Spleen (tissue), 11 donors: ENCODE measurements at regions not wholly inside any gene's neighbourhood (a gene's known extent, or its start where the extent isn't known, plus 50 kb on each side); places are given as distances from the start of the nearest gene placed in this dataset.

Experiments
- DNase-seq: peaks from one replicate; pipeline ENCODE4 v3.0.0-alpha.2; 2020
- H3K27ac ChIP-seq, 8 donors: fragments of 200-600 bp; sonication (generic) in 7 of 8; 1 replicate in 4 of 8; 2 replicates in 4 of 8; pipeline versions ENCODE4 v1.5.0 to v1.8.0; 2016 to 2021; ENCODE audit warnings: inconsistent platforms in 4 of 8, mild to moderate bottlenecking in 4 of 8, moderate library complexity in 1 of 8
- H3K27me3 ChIP-seq, 7 donors: fragments of 200-600 bp; sonication (generic) in 6 of 7; replicated peaks in 1 of 7; 1 replicate in 4 of 7; 2 replicates in 3 of 7; pipeline versions ENCODE4 v1.5.0 to v1.8.0; 2016 to 2021; ENCODE audit warnings: inconsistent platforms in 3 of 7, mild to moderate bottlenecking in 1 of 7
- H3K36me3 ChIP-seq, 6 donors: fragments of 200-600 bp; sonication (generic) in 5 of 6; 1 replicate in 4 of 6; 2 replicates in 2 of 6; pipeline versions ENCODE4 v1.5.0 to v1.8.0; 2016 to 2021; ENCODE audit warnings: inconsistent platforms in 2 of 6
- H3K4me1 ChIP-seq, 6 donors: fragments of 200-600 bp; sonication (generic) in 5 of 6; 1 replicate in 3 of 6; 2 replicates in 3 of 6; pipeline versions ENCODE4 v1.5.0 to v1.8.0; 2016 to 2021; ENCODE audit warnings: inconsistent platforms in 3 of 6
- H3K4me3 ChIP-seq, 8 donors: fragments of 200-600 bp; sonication (generic) in 7 of 8; 1 replicate in 4 of 8; 2 replicates in 4 of 8; pipeline versions ENCODE4 v1.5.0 to v1.8.0; 2016 to 2021; ENCODE audit warnings: inconsistent platforms in 4 of 8, mild to moderate bottlenecking in 4 of 8, moderate library complexity in 2 of 8
- H3K9me3 ChIP-seq, 8 donors: fragments of 200-600 bp; sonication (generic) in 7 of 8; 1 replicate in 4 of 8; 2 replicates in 4 of 8; pipeline versions ENCODE4 v1.5.0 to v1.8.0; 2016 to 2021; ENCODE audit warnings: inconsistent platforms in 4 of 8
- CTCF ChIP-seq, 11 experiments: fragments of 200-600 bp in 7 of 11; fragments of 450-650 bp in 4 of 11; sonication (generic) in 4 of 11; IDR thresholded peaks in 8 of 11; conservative IDR thresholded peaks in 3 of 11; 1 replicate in 7 of 11; 2 replicates in 4 of 11; pipeline versions ENCODE4 v1.4.0 to v1.8.0; 2016 to 2021; ENCODE audit warnings: antibody characterized with exemption in 11 of 11, inconsistent platforms in 4 of 11, mild to moderate bottlenecking in 1 of 11
- POLR2A ChIP-seq, 3 donors: fragments of 450-650 bp; IDR thresholded peaks; one replicate each; pipeline ENCODE4 v1.5.1; 2017; ENCODE audit warnings: antibody characterized with exemption in 3 of 3, mild to moderate bottlenecking in 1 of 3
- POLR2AphosphoS5 ChIP-seq, 3 donors: sonication (generic); formaldehyde crosslinking; IDR thresholded peaks; one replicate each; pipeline ENCODE4 v1.5.1; 2017; ENCODE audit warnings: antibody characterized with exemption in 3 of 3
- WGBS, 5 donors: extraction: QIAGEN DNeasy Blood & Tissue Kit in 3 of 5; methylation state at CpG; one replicate each; pipeline versions ENCODE4 v1.1.5 to v1.1.7; 2013 to 2018; 5-methylcytosine and 5-hydroxymethylcytosine counted together
- intact Hi-C: fragments of 100-400 bp; cut with DNase I; formaldehyde crosslinking; loops from one replicate; pipeline ENCODE4 v1.15.0; 2023; ENCODE audit warnings: low total_unique reads
- donor health status: healthy with polysubstance abuse.
- donor health status: DM: no; HTN: no; CAD: no; lungs with moderate emphysema.
- donor health status: DM: no; HTN: no; CAD: no.
- donor health status: Bipolar disorder and iron deficiency.
- donor health status: healthy.
- donor health status: DM: no; HTN: no; CAD: no.
- donor health status: DM: yes; HTN: yes; CAD: no.

DNA sequence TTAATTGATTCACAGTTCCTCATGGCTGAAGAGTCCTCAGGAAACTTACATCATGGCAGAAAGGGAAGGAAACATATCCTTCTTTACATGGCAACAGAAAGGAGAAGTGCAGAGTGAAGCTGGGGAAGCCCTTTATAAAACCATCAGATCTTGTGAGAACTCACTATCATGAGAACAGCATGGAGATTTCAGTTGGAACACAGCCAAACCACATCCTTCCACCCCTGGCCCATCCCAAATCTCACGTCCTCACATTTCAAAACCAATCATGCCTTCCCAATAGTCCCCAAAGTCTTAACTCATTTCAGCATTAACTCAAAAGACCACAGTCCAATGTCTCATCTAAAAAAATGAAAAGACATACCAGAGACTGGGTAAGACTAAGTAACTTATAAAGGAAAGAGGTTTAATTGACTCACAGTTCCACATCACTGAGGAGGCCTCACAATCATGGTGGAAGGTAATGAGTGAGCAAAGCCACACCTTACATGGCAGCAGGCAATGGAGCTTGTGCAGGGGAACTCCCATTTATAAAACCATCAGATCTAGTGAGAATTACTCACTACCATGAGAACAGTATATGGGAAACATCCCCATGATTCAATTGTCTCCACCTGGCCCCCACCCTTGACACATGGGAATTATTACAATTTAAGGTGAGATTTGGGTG, 105.2 kb downstream of the MRPL39 start:
- Histone ChIP-seq H3K4me1 (no peaks in the 10 kb centered on the region), H3K4me3 (no peak overlapping the region), H3K27ac (no peak overlapping the region), H3K36me3 (no peaks in the 10 kb centered on the region), H3K27me3 (no peaks in the 10 kb centered on the region), H3K9me3 (peaks cover 0 to 13% (median 3%) of the 10 kb centered on the region in 8 donors)
- intact Hi-C loops = no loop called here
- DNase-seq = no peak
- 0 to 23% (median 14%) methylated on average over 1 of the region's 1 CpG for WGBS, 5 donors
- TF ChIP-seq POLR2AphosphoS5 (IDR thresholded peaks at IDR 0.05) (no peak), CTCF (IDR thresholded peaks at IDR 0.05 in 8 of 11, conservative IDR thresholded peaks at IDR 0.05 in 3 of 11) (no peak), POLR2A (IDR thresholded peaks at IDR 0.05) (no peak)

GRCh38 chr21:25501462-25501861, 105.8 kb downstream of the MRPL39 start:
- no peaks in the 10 kb centered on the region for H3K27me3 ChIP-seq
- peaks cover 0 to 13% (median 3%) of the 10 kb centered on the region in 8 donors for H3K9me3 ChIP-seq
- no peaks in the 10 kb centered on the region for H3K4me1 ChIP-seq
- no peak overlapping the region for H3K27ac ChIP-seq
- DNase-seq = no peak
- H3K4me3 ChIP-seq = no peak overlapping the region
- no peaks in the 10 kb centered on the region for H3K36me3 ChIP-seq
- intact Hi-C loops = no loop called here
- TF ChIP-seq POLR2AphosphoS5 (IDR thresholded peaks at IDR 0.05) = no peak
- TF ChIP-seq CTCF (IDR thresholded peaks at IDR 0.05 in 8 of 11, conservative IDR thresholded peaks at IDR 0.05 in 3 of 11) = no peak
- TF ChIP-seq POLR2A (IDR thresholded peaks at IDR 0.05) = no peak
- 58 to 89% (median 67%) methylated on average over 2 of the region's 2 CpGs for WGBS, 5 donors

DNA sequence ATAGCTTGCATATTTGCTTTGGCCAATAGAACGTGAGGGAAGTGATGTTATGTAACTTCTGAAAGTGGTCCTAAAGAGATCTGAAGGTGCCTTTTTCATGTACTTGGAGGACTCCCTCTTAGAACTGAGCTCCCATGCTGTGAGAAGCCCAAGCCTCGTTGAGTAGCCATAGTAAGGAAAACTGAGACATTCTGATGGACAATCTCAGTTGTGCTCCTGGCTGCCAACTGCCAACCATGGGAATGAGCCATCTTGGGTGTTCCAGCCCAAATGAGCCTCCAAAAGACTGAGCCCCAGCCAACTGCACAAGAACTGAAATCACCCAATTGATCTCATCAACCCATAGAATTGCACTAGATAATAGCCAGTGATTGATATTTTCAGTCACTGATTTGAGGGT, 106.7 kb downstream of the MRPL39 start:
- intact Hi-C loops = no loop called here
- no peaks in the 10 kb centered on the region for H3K4me1 ChIP-seq
- H3K4me3 ChIP-seq = no peak overlapping the region
- WGBS, 5 donors = 68 to 89% (median 84%) methylated on average over 2 of the region's 2 CpGs
- no peaks in the 10 kb centered on the region for H3K27me3 ChIP-seq
- H3K27ac ChIP-seq = no peak overlapping the region
- TF ChIP-seq POLR2A (IDR thresholded peaks at IDR 0.05) (no peak), POLR2AphosphoS5 (IDR thresholded peaks at IDR 0.05) (no peak), CTCF (IDR thresholded peaks at IDR 0.05 in 8 of 11, conservative IDR thresholded peaks at IDR 0.05 in 3 of 11) (no peak)
- no peak for DNase-seq
- no peaks in the 10 kb centered on the region for H3K36me3 ChIP-seq
- peaks cover 0 to 13% (median 3%) of the 10 kb centered on the region in 8 donors for H3K9me3 ChIP-seq

DNA sequence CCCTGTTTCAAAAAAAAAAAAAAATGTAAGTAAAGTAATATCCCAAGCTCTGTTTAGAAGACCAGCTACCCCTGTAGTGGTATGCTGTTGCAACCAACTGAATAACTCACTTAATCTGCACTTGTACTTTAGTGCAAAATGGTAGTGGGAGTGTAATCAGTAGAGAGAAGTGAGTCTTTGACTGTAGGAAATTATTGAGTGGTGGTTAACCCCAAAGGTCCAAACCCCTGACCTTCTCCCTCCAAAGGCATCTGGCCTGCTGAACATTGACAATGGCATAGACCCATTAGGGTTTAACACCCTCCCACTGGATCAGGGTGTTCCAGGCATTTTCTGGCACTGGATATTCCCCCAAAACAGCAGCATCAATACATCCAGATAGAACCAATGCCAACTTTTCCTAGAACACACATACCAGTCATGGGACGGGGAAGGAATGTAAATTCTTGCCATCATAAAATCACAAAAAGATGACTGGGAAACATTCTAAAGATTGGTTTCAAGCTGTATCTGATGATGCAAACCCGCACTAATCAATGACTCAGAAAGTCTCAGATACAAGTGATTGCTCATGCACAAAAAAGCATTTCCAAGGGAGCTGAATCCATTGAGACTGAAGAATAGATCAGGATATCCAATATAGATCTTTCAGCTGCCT, 110.3 kb downstream of the MRPL39 start:
- TF ChIP-seq POLR2A (IDR thresholded peaks at IDR 0.05) (no peak), CTCF (IDR thresholded peaks at IDR 0.05 in 8 of 11, conservative IDR thresholded peaks at IDR 0.05 in 3 of 11) (no peak), POLR2AphosphoS5 (IDR thresholded peaks at IDR 0.05) (no peak)

More for the DNA sequence above, 110.3 kb downstream of the MRPL39 start:
- WGBS, 5 donors = 58 to 91% (median 69%) methylated on average over 2 of the region's 2 CpGs
- Histone ChIP-seq H3K36me3 (no peaks in the 10 kb centered on the region), H3K27ac (no peak overlapping the region), H3K27me3 (no peaks in the 10 kb centered on the region), H3K4me1 (no peaks in the 10 kb centered on the region), H3K4me3 (no peak overlapping the region), H3K9me3 (peaks cover 0 to 8% (median 0%) of the 10 kb centered on the region in 8 donors)
- intact Hi-C loops = no loop called here
- no peak for DNase-seq
